Caco-2 (cell line): ENCODE measurements at regions not wholly inside any gene's neighbourhood (a gene's known extent, or its start where the extent isn't known, plus 50 kb on each side); places are given as distances from the start of the nearest gene placed in this dataset.

Source experiments
- BruUV-seq: library from RNA; stranded (reverse); fragments of 400-500 nt; replicated peaks from 2 replicates; lab custom pipeline; 2021; lab: Mats Ljungman, UMichigan
- CTCF ChIA-PET: fragments of 300-600 bp; sonication (Branson Sonifier 250); formaldehyde crosslinking; loops from one replicate; lab custom pipeline; 2022; ENCODE audit warnings: antibody characterized with exemption; lab: Charles Lee
- POLR2A ChIA-PET: fragments of 300-600 bp; sonication (Branson Sonifier 250); formaldehyde crosslinking; loops from one replicate; lab custom pipeline; 2022; ENCODE audit warnings: antibody characterized with exemption; lab: Charles Lee
- DNase-seq, 2 experiments: peaks; one replicate each; pipeline versions ENCODE4 v3.0.0 to v3.0.0-alpha.2; 2020 to 2022
- H3K27me3 ChIP-seq: replicated peaks from 2 replicates; pipeline ENCODE4 v1.6.0; 2011; ENCODE audit warnings: low read length; ENCODE audit not compliant: control insufficient read depth, insufficient read depth
- H3K36me3 ChIP-seq: 2 replicates; pipeline ENCODE4 v1.5.1; 2011; ENCODE audit warnings: low read length; ENCODE audit not compliant: control insufficient read depth, insufficient read depth
- H3K4me1 ChIP-seq: fragments of 250-450 bp; sonication (Bioruptor Pico); 2 replicates; pipeline ENCODE4 v1.5.1; 2020; ENCODE audit warnings: mild to moderate bottlenecking
- H3K4me3 ChIP-seq: 2 replicates; pipeline ENCODE4 v1.5.1; 2011; ENCODE audit warnings: low read depth, mild to moderate bottlenecking, control low read depth, low read length
- H3K9me3 ChIP-seq: fragments of 250-450 bp; sonication (Bioruptor Pico); 2 replicates; pipeline ENCODE4 v1.5.1; 2020; ENCODE audit warnings: mild to moderate bottlenecking, moderate library complexity
- H3K27ac Mint-ChIP-seq: one replicate; pipeline ENCODE4 v1.8.0; 2022; ENCODE audit warnings: mixed read lengths; ENCODE audit not compliant: unreplicated experiment
- H3K27me3 Mint-ChIP-seq: one replicate; pipeline ENCODE4 v1.8.0; 2022; ENCODE audit warnings: mixed read lengths; ENCODE audit not compliant: insufficient read depth, unreplicated experiment
- H3K36me3 Mint-ChIP-seq: one replicate; pipeline ENCODE4 v1.8.0; 2022; ENCODE audit warnings: mild to moderate bottlenecking, mixed read lengths; ENCODE audit not compliant: insufficient read depth, unreplicated experiment
- H3K4me1 Mint-ChIP-seq: one replicate; pipeline ENCODE4 v1.8.0; 2022; ENCODE audit warnings: low read depth, mixed read lengths; ENCODE audit not compliant: unreplicated experiment
- H3K4me3 Mint-ChIP-seq: one replicate; pipeline ENCODE4 v1.8.0; 2022; ENCODE audit warnings: mild to moderate bottlenecking, moderate library complexity, mixed read lengths; ENCODE audit not compliant: unreplicated experiment
- H3K9me3 Mint-ChIP-seq: one replicate; pipeline ENCODE4 v1.8.0; 2022; ENCODE audit warnings: mixed read lengths; ENCODE audit not compliant: unreplicated experiment
- intact Hi-C: fragments of 100-400 bp; cut with micrococcal nuclease; formaldehyde crosslinking; loops from one replicate; pipeline ENCODE4 v1.10.0; 2022; ENCODE audit not compliant: unreplicated experiment
- TF ChIP-seq, protein P1 (sequence below), 2 experiments: fragments of 200-600 bp in 1 of 2; IDR thresholded peaks; 1 replicate in 1 of 2; 2 replicates in 1 of 2; pipeline versions ENCODE4 v1.5.1 to v1.8.0; 2011 to 2022; ENCODE audit warnings: antibody characterized with exemption in 1 of 2, control low read depth in 1 of 2, inconsistent platforms in 1 of 2, low read depth in 1 of 2, low read length in 1 of 2, mild to moderate bottlenecking in 1 of 2, moderate library complexity in 1 of 2; ENCODE audit not compliant: insufficient read depth in 1 of 2, severe bottlenecking in 1 of 2, unreplicated experiment in 1 of 2

DNA sequence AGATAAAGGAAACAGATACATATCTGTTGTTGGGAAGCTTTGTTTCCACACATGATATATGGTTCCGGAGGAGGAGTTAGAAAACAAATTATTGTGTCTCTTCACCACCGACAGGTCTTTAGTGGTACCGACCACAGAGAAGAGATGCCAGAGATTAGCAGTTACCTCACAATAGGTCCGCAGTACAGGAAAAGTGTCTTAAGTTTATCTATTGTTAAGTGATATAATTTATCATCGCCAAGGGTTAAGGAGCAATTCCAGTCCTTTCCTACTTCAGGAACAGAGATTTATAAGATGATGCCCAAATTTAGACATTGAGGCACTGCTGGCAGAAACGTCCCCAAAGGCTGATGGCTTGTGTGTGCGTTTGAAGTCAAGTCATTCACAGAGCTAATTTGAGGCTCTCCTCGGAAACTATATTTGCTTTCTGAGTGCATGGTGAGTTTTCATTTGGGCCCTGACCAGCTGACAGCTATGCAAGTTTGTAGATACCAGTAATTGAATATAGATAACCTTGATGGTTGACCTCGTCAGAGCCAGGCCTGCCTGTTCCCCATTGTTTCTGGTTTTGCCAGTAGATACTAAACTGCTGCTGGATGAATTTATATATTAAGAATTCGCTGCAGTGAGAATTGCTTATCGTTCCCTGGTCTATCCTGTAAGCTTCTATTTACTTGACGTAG, 196.4 kb upstream of the IRX3 start:
- no peaks in the 10 kb centered on the region for H3K27me3 ChIP-seq
- H3K27me3 Mint-ChIP-seq: no peaks in the 10 kb centered on the region
- no peaks in the 10 kb centered on the region for H3K9me3 Mint-ChIP-seq
- no peak overlapping the region for H3K4me3 Mint-ChIP-seq
- TF ChIP-seq, protein P1, sequence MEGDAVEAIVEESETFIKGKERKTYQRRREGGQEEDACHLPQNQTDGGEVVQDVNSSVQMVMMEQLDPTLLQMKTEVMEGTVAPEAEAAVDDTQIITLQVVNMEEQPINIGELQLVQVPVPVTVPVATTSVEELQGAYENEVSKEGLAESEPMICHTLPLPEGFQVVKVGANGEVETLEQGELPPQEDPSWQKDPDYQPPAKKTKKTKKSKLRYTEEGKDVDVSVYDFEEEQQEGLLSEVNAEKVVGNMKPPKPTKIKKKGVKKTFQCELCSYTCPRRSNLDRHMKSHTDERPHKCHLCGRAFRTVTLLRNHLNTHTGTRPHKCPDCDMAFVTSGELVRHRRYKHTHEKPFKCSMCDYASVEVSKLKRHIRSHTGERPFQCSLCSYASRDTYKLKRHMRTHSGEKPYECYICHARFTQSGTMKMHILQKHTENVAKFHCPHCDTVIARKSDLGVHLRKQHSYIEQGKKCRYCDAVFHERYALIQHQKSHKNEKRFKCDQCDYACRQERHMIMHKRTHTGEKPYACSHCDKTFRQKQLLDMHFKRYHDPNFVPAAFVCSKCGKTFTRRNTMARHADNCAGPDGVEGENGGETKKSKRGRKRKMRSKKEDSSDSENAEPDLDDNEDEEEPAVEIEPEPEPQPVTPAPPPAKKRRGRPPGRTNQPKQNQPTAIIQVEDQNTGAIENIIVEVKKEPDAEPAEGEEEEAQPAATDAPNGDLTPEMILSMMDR (IDR thresholded peaks at IDR 0.05; ENCODE audit: insufficient read depth in 1 of 2, low read depth in 1 of 2, low read length in 1 of 2, severe bottlenecking in 1 of 2, unreplicated experiment in 1 of 2): no peak
- H3K4me1 ChIP-seq: peaks cover 8% of the 10 kb centered on the region; the same call in 1 of the 2 replicates
- no peak overlapping the region for H3K4me3 ChIP-seq
- no peak for DNase-seq
- H3K4me1 Mint-ChIP-seq: peaks cover 15% of the 10 kb centered on the region
- no peaks in the 10 kb centered on the region for H3K36me3 Mint-ChIP-seq
- BruUV-seq: no TSS peak
- POLR2A ChIA-PET: no interaction called here
- no peaks in the 10 kb centered on the region for H3K9me3 ChIP-seq
- intact Hi-C loops: no loop called here
- H3K27ac Mint-ChIP-seq: no peak overlapping the region
- H3K36me3 ChIP-seq: no peaks in the 10 kb centered on the region
- CTCF ChIA-PET: no interaction called here

DNA sequence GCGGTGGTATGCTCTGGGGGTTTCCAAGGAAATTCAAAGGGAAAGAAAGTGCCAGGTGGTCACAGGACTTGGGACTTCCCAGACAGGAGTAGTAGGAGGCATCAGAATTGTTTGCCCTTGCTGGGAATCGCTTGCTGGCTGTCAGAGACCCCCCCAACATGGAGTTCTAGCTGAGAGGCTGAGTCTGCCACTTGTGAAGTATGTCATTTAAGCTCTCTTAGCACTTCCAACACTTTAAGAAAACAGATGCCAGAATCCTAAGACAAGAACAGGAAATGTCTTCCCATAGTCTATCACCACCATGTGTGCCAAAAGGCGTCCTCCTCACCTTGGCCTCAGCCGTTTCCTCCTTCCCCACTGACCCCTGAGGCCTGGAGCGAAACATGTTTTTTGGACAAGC, 193.8 kb upstream of the IRX3 start:
- Mint-ChIP-seq H3K27ac (no peak overlapping the region), H3K9me3 (peaks cover 12% of the 10 kb centered on the region), H3K36me3 (no peaks in the 10 kb centered on the region), H3K4me1 (peaks cover 15% of the 10 kb centered on the region), H3K4me3 (no peak overlapping the region), H3K27me3 (no peaks in the 10 kb centered on the region)
- Histone ChIP-seq H3K36me3 (no peaks in the 10 kb centered on the region), H3K4me3 (no peak overlapping the region), H3K27me3 (no peaks in the 10 kb centered on the region), H3K4me1 (peaks cover 8% of the 10 kb centered on the region; the same call in 1 of the 2 replicates), H3K9me3 (no peaks in the 10 kb centered on the region)
- POLR2A ChIA-PET: no interaction called here
- no TSS peak for BruUV-seq
- TF ChIP-seq, protein P1 (IDR thresholded peaks at IDR 0.05; ENCODE audit: insufficient read depth in 1 of 2, low read depth in 1 of 2, low read length in 1 of 2, severe bottlenecking in 1 of 2, unreplicated experiment in 1 of 2): no peak
- intact Hi-C loops: no loop called here
- CTCF ChIA-PET: no interaction called here
- DNase-seq: no peak

DNA sequence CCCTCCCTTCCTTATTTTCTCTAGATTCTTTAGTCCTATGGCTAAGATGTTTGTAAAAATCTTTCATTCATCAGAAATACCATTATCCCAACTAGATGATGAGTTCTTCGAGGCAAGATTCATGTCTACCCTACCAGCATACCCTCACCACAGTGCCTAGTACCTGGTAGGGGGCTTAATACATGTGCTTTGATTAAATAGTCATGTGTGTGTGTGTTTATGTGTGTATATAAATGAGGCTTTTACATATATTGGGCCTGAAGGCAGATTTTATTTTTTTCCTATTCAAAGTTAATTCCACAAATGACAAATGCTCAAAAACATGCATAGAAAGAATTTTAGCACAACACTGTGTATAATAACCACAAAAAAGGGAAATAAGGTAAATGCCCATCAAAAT, 193.0 kb upstream of the IRX3 start:
- intact Hi-C loops: no loop called here
- H3K4me3 ChIP-seq: no peak overlapping the region
- no peak for DNase-seq
- peaks cover 12% of the 10 kb centered on the region for H3K9me3 Mint-ChIP-seq
- no peaks in the 10 kb centered on the region for H3K36me3 Mint-ChIP-seq
- ChIA-PET CTCF (no interaction called here), POLR2A (no interaction called here)
- no peaks in the 10 kb centered on the region for H3K27me3 Mint-ChIP-seq
- H3K9me3 ChIP-seq: no peaks in the 10 kb centered on the region
- TF ChIP-seq, protein P1 (IDR thresholded peaks at IDR 0.05; ENCODE audit: insufficient read depth in 1 of 2, low read depth in 1 of 2, low read length in 1 of 2, severe bottlenecking in 1 of 2, unreplicated experiment in 1 of 2): no peak
- H3K27ac Mint-ChIP-seq: no peak overlapping the region
- peaks cover 3% of the 10 kb centered on the region; the same call in 1 of the 2 replicates for H3K4me1 ChIP-seq
- peaks cover 8% of the 10 kb centered on the region for H3K4me1 Mint-ChIP-seq
- H3K36me3 ChIP-seq: no peaks in the 10 kb centered on the region
- no peaks in the 10 kb centered on the region for H3K27me3 ChIP-seq
- no TSS peak for BruUV-seq
- H3K4me3 Mint-ChIP-seq: no peak overlapping the region
